DMS114 treated with DMSO at 0.1 percent for 48 hours (cell line): ENCODE measurements at regions not wholly inside any gene's neighbourhood (a gene's known extent, or its start where the extent isn't known, plus 50 kb on each side); places are given as distances from the start of the nearest gene placed in this dataset.

ENCODE experiments used
- DNase-seq: peaks from one replicate; lab custom pipeline; 2025; ENCODE audit not compliant: unreplicated experiment; lab: John Stamatoyannopoulos, UW

GRCh38 chr4:125917559-125917958 is 602.8 kb downstream of the FAT4 start:
- DNase-seq, result no peak

DNA sequence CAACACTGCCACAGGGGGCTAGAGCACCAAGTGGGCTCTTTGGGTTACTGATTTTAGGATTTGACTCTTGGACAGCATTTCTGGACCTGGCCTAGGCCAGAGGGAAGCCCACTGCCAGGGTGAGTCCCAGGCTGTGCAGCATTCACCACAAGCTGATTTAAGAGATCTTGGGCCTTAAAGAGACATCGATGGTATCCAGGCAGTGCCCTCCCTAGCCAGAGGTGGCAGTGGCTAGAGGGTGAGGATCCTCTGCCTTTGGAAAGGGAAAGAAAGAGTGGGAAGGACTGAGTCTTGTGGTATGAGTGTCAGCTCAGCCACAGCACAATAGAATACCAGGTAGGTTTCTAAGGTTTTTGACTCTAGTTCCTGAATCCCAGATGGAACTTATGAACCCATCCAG is 613.9 kb downstream of the FAT4 start:
- no peak for DNase-seq

GRCh38 chr4:125938541-125938940 is 623.8 kb downstream of the FAT4 start:
- no peak for DNase-seq

- DNase-seq, result no peak
These were observed 625.7 kb downstream of the FAT4 start for GRCh38 chr4:125940426-125940825.

DNA sequence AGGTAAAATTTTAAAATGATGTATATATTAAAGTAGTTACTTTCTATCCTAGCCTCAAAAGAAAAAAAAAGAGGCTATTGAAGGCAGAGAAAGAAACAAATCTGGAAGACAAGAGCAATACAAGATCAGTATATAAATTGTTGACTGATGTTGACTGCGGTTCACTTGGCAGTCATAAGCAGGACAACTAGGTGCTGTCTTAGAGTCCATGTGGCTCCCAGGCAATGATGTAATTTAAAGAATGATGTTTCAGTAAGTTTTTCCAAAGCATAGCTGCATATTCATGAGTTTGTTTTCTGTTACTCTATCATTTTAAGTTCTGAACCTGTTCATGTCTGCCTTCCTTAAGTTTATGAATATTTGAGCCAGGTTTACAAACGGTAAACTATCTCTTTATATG is 630.2 kb downstream of the FAT4 start:
- DNase-seq, result no peak

GRCh38 chr4:125948021-125948420 is 633.3 kb downstream of the FAT4 start:
- DNase-seq, result no peak

GRCh38 chr4:125951261-125951887 is 636.6 kb downstream of the FAT4 start:
- no peak for DNase-seq

GRCh38 chr4:125952631-125953030 is 637.9 kb downstream of the FAT4 start:
- DNase-seq, result no peak

DNA sequence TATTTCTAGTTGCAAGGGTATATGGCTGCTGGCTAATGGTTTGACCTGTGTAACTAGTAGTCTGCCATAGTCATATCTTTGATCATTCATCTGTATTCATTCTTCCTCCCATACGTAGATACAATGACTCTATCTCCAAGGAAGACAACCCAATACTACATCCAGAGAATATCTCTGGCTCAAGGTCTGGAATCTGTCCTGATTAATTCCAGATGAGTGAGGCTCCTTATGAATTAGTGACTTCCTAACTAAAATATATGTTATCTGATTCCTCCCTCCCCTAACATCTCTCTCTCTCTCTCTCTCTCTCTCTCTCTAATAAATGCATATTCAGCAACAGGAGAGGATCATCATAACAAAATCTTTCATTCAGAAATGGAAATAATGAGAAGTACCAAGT is 641.5 kb downstream of the FAT4 start:
- DNase-seq, result no peak

DNA sequence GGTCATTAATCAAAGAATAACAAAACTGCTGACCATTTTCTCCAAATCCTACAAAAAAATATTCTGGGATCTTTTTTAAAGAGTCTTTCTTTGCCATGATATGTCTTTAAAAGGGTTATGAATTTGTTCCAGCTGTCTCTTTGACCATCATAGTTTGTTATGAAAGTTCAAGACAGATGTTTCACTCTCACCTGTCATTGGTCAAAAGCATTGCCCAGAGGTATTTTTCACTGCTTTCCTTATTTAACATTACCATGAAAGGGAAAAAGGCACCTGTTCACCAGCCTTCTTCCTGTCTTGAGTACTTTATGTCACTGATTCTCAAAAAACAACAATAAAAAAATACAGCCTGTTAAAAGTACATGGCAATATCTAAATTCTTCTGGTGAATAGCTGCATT is 643.8 kb downstream of the FAT4 start:
- no peak for DNase-seq

DNA sequence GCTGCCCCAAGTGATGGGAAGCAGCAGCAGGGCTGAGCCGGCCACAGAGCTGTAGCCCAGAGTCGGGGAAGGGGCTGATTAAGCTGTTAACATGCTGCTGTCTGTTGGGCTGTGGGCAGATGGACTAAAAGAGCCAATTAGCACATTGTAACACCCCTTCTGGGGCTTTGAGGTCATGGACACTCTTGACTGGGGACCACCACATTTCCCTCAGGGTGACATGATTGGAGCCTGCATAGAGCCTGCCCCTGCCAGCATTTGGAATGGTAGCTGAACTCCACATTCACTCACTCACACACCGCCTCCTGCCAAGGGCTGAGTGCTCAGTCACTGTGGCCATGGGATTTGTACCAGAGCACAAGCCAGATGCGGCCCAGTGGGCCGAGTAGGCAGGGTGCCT is 646.9 kb downstream of the FAT4 start:
- DNase-seq, result no peak

GRCh38 chr4:125975861-125976397 is 661.2 kb downstream of the FAT4 start:
- no peak for DNase-seq

GRCh38 chr4:125979950-125980349 is 665.2 kb downstream of the FAT4 start:
- no peak for DNase-seq

GRCh38 chr4:125983168-125983567 is 668.4 kb downstream of the FAT4 start:
- no peak for DNase-seq

- DNase-seq, result no peak
These were observed 671.1 kb downstream of the FAT4 start for GRCh38 chr4:125985856-125986255.

DNA sequence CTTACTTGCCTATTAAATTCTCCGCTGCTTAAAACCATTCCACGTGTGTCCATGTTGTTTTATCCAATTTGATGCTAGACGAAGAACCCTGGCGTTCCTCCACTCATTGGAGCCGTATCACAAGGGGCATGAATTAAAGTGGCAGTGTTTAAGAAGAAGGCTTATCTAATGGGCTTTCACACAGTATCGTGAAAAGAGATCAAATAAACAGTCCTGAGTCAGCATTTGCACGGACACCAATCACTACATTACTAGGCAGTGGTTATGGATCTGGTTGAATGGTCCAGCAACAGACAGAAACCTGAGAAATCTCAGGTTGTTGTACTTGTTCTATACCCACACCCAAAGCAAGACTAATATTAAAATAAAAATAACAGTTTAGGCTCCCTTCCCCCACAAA is 671.6 kb downstream of the FAT4 start:
- no peak for DNase-seq

DNA sequence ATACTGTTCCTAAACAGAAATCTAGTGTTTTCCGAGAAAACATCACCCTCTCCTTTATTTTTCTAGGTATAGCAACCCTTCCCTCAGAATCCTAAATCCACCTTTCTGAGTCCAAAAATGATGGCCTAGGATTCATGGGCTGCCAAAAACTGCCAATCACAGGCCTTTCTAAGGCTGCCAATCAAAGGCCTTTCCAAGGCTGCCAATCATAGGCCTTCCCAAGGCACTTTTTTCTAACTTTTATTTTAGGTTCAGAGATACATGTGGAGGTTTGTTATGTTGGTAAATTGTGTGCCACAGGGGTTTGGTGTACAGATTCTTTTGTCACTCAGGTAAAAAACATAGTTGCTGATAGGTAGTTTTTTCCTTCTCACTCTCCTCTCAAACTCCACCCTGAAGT is 673.7 kb downstream of the FAT4 start:
- DNase-seq, result no peak

DNA sequence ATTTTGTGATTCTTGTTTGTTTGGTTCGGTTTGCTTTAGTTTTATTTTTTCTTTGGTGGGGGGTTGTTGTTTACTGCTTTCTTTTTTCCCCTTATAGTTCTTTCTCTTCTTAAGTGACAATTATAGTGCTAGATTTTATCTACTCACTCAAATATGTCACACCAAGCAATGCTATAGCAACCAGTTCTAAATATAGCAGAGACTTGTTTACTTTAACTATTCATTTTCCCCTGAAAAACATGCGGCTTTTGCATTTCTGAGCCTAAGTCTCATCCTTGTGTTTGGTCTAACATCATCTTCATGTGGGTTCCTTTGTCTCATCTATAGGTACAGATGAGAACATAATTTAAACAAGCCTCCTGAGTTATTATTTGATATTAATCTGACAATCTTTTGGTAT is 676.6 kb downstream of the FAT4 start:
- DNase-seq, result no peak

GRCh38 chr4:125992891-125993290 is 678.1 kb downstream of the FAT4 start:
- DNase-seq, result no peak

DNA sequence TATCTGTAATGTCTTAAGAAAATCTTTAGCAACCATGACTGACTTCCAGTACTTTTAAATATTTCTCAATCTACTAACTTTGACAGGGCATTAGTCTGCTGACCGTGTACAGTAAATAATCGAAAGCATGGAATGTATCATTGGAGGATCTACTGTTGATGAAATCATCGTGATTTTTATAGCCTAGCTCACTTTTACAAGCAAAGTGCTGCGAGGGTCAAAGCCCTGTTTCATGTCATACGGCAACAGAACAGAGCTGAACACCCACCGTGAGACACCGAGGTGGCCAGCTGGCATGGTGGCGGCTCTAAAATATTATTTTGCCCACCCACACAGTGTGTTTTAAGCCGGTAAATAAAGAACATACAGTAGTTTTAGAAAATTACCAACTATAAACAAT is 679.3 kb downstream of the FAT4 start:
- no peak for DNase-seq

GRCh38 chr4:125994430-125994829 is 679.7 kb downstream of the FAT4 start:
- DNase-seq, result no peak

- DNase-seq, result no peak
These were observed 690.2 kb downstream of the FAT4 start for GRCh38 chr4:126004941-126005340.

GRCh38 chr4:126007142-126007541 is 692.4 kb downstream of the FAT4 start:
- DNase-seq, result no peak
